Umbilical cord (tissue), 1 donor: ENCODE measurements at regions not wholly inside any gene's neighbourhood (a gene's known extent, or its start where the extent isn't known, plus 50 kb on each side); places are given as distances from the start of the nearest gene placed in this dataset.
A peak's percentile ranks its signal among the peaks of the same experiment; 100 is the strongest.
"Not testable (repeated sequence)": the region's sequence is repeated elsewhere in the genome, so short reads cannot be mapped to it uniquely, and the experiment has no call there.

ENCODE experiments used
- DNase-seq: peaks from one replicate; pipeline ENCODE4 v3.0.0-alpha.2; 2015; ENCODE audit warnings: low spot score

DNA sequence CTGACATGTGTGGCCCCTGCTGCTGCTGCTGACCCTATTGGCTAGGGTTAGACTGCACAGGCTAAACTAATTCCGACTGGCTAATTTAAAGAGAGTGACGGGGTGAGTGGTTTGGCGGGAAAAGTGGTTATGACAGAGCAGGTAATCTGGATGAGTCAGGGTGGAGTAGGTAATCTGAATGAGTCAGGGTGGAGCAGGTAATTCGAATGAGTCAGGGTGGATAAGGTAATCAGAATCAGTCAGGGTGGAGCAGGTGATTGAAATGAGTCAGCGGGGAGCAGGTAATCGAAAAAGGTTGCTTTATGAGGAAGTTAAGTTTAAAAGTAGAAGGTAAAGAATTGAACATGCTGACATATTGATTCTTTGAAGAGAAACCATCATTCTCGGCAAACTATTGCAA lies 683.3 kb downstream of the REEP3 start:
- not testable (repeated sequence) for DNase-seq

DNA sequence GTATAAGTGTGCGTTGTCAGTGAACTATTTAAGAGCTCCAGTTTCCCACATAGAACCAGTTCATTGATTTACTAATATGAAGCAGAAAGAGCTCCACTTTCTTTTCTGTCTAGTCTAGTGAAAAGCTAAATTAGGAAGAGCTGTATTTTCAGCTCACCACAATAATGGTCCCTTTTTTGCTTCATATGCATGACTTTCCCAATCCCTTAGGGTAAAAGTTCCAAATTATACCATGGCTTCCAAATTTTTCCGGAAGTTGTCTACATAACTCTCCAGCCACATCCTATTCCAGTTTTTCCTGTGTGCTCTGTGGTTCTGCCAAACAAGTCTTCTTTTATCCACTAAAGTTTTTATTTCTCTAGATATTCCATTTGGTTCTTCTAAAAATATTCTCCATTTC lies 685.2 kb downstream of the REEP3 start:
- no peak for DNase-seq

DNA sequence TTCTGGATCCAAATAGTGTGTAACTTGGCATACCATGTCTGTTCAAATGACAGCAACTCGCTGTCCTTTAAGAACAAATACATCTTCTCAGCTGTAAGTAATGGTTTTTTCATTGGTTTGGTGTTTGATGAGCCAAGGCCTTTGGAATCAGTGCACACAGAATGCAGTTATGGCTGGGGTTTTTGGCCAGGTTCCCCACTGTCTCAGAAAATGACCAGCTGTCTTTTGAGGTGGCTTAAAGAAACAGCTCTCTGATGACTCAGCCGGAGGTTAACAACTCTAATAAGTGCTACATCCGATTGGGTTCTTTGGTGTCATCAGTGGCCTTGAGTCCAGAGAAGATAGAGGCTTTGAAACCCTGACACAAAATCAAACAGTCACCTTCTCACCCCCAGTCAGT lies 688.4 kb downstream of the REEP3 start:
- DNase-seq = no peak

DNA sequence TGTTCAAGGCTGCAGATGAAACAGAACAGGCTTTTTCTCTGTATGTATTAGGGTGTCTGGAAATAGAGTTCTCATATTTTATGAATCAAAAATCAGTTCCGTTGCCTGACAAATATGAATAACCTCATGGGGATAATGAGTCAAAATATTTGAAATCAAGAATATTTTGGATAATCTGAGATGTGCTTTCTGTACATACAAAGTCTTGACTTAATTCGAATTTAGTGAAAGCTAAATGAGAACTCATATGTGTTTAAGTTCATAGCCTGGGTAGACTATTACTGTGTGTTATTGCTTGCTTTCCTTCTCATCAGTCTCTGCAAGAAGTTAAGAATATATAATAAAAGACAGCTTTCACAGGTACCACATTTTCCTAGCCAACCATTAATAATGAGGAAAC lies 689.0 kb downstream of the REEP3 start:
- no peak for DNase-seq

DNA sequence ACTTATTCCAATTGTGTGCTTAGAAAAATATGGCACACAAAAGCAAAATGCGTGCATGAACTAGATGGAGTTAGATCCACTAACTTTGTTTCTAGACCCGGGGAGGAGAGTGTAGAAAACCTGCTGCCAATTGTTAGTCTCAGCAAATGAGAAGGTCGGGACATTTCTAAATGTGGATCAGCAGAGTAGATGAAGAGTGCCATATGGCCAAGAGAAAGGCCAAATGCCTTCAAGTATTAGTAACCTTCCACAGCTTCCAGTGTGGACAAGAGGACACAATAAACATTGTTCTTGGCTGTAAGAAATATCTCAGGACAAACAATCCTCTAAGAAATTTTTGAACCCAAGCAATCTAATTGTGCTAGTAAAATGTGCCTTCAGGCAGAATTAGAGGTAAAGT lies 690.3 kb downstream of the REEP3 start:
- no peak for DNase-seq

DNA sequence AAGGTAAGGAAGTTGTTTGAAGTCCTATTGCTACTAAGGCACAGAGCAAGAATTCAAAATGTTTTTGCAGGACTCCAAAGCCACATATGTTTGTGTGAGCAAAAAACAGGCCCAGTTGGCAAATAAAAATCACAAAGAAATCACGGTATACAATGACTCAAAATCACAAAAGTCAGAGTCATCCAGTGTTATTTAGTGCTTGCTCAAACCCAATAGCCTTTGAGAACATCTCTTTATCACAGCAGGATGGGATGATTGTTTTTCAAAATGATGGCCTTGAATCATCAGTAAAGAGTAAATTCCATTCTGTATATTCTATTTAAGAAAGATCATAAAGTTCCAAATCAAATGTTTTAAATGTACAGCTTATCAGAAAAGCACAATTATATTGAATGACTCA lies 693.9 kb downstream of the REEP3 start:
- no peak for DNase-seq

DNA sequence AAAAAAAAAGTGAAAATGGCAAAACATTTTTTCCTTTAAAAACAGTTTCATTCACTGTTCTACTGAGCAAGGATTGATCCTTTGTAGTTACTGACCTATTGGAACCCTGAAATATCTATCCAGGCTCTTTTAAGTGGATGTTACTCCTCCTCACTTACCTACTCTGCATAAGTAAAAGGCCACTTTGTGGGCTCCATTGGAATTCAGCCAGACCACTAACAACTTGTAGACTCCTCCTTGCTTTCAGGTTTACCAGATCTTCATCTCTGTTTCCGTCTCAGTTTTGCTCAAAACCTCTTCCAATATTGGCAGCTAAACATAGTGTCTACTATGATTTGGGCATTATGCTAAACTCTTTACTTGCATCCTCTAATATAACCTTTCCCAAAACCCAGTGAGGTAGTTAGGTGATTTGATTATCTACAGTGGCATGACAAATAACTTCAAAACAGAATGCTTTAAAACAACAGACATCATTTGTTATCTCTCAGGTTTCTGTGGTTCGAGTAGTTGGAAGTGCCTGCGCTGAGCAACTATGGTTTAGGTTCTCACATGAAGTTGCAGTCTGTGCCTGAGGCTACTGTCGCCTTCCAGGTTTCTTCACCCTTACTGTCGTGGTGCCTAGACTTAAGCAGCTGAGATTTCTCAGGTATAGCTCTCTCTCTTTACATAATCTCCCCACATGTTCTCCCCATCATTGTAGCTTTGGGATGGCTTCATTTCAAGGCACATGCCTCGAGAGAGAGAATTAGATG lies 698.2 kb downstream of the REEP3 start:
- DNase-seq = no peak

DNA sequence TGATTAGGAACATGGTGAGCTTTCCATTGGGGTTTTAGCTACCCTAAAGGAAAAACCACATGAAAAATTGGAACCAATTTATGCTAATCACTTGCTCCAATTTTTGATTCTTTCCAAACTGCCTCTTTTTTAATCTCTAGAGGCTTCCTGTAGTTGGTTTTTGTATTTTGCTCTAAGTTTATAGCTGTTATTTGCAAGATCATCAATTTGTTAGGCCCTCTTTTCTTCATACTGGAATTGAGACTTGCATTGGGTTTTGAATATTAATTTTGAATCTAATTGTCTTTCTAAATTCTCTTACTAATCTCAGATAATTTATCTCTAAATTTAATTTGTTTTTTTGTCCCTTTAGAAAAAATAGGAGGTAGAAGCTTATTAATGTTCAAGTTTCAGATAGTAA lies 713.3 kb downstream of the REEP3 start:
- no peak for DNase-seq

DNA sequence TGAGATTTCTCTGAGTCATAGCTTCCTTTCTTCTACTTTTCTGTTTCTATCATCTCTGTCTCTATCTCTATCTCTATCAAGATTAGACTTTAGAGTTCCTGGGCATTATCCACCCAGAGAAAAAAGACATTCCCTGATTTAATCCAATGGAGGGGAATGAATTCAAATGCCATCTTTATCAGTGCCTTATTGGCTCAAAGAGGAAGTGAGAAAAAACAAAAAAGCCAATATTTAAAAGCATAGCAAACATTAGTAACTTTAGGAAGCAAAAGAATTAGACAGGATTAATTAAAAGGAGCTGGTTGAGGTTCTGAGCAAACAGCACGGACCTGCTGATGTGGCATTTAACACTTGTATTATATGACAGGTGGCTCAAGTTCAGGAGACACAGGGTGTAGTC lies 736.5 kb downstream of the REEP3 start:
- no peak for DNase-seq

DNA sequence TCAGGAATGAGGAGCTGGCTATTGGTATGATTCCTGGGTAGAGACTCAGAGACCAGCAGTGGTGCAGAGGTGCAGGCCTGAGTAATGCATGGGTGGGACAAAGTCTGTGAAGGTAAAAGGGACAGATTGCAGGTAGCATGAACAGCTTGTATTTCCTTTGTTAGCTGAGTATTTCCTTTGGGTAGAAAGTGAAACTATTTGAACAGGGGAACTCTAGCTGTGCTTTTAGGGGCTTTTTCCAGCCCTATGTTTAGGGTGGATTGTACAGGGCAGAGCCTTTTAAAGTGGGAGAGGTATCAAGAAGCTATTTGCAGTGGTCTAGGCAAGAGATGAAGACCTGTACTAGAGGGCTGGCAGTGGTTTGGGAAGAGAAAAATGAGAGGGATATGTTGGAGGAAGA lies 739.9 kb downstream of the REEP3 start:
- DNase-seq = no peak

DNA sequence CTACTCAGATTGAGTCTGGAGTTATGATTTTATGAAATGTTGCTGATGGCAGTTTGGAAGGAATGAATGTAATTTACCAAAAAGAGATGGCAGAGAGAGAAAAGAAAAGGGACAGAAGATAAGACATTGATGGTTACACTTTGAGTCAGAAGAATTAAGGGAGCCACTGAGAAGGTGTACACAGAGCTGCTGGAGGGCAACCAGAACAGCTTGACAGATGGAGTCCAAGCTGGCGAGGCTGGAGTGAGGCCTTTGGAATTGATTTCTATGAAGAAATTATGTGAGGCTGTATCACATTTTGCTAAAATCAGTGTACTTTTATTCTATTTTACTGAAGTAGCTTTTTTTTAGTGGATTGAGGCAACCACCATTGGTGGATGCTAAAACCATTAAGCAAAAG lies 740.5 kb downstream of the REEP3 start:
- no peak for DNase-seq

DNA sequence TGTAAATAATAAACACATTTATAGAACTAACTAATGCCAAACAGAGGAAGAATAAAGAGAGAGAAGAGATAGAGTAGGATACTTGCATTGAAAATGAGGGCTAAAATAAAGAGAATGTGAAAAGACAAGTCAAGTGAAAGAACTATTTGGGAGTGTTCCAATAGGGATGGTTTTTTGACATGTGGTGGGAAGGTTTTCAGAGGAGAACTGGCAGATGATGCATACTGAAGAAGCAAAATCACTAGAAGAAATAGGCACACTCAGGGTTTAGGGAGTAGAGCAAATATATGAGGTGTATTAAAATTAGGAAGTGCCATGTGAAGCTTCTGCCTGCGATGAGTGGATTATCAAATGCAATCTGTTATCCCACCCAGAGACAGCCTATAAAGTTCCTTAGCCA lies 744.8 kb downstream of the REEP3 start:
- DNase-seq = no peak

DNA sequence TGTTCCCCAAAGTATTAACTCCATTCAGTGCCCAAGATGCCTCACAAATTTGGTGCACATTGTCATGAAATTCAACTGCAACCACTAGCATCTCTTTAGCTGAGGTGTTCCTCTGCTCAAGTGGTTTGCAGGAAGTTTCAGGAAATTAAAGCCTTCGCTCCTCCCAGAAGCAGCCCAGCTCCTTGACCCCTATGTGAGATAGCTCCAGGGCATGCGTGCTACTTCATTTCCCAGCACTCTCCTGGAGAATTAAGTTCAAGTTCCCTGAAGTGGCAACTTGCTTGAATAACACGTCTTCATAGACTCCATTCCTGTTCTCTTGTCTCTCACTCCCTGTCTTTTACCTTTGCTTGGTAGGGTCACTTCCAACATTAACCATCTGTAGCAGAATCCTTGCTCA lies 750.3 kb downstream of the REEP3 start:
- no peak for DNase-seq

DNA sequence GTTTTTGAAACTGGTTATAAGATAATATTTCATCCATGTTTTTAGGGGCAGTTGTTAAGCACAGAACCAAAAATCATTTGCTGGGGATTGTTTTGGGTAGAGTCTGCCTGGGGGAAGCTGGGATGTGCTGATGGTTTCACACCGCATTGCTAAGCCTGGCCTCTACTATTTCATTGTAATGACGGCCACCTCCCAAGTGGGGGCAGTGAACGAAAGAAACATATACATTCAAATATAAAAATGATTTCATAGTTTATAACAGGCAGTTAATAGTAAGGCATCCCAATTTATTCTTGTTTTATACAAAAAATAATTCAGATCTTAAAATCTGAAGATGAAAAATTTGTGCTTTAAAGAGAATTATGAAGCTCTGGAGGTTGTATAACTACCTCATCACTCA lies 750.8 kb downstream of the REEP3 start:
- DNase-seq = no peak

DNA sequence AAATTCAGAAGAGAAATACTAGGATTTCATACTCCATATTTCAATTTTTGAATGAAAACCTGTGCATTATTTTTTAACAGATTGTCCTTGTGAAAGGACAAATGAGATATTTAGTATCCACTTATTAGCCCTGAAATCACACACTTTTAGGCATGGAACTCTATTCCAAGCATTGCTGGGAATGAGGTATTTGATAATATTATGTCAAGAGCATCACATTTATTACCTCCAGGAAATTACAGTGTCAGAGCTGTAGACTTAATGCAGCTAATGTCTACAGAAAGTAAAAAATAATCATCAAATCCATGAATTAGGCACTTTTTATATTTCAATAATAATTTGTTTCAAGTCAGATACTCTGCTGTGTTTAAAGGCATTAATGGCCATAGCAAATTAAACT lies 753.8 kb downstream of the REEP3 start:
- DNase-seq = no peak

DNA sequence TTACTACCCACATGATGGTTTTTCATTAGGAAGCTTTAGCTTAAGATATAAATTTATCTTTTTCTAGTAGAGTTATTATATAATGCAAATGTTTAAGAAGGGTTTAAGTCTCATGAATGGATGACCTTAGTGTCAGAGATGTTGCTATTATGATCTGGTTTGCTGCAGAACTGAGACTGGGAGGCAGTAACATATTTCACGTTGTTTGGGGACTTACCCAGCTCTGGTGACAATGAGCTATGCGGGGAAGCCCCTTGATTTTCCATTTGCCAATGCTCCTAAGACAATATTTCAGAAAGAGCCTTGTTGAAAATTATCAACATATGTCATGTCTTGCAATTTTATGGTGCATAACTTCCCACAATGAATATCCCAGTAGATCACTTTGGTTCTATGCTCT lies 754.6 kb downstream of the REEP3 start:
- no peak for DNase-seq

DNA sequence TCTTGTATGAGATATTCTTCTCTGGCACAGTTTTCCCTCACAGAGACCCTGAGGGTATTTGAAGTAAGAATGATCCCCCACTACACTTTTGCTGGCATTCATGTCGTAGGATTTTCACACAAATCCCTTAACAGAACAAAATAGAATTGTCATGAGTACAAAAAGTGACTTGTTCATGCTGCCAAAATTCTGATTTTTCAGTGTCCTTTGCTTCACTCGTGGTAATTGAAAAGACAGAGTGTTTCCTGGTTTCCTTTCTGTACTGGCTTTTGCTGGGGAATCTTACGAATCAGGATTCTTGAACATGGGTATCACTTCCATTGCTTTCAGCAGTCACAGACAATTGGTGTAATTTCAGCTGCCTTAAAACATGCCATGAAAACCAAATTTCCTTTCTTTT lies 756.3 kb downstream of the REEP3 start:
- no peak for DNase-seq

DNA sequence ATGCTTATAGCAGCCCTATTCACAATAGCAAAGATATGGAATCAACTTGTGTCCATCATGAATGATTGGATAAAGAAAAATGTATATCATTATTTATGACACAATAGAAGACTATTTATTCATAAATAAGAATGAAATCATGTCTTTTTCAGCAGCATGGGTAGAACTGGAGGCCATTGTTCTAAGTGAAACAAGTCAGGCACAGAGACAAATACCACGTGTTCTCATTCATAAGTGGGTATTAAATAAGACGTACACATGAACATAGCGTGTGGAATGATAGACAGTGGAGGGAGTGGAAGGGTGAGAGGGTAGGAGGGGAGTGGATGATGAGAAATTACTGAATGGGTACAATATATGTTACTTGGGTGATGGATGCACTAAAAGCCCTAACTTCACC lies 762.4 kb downstream of the REEP3 start:
- DNase-seq = no peak

DNA sequence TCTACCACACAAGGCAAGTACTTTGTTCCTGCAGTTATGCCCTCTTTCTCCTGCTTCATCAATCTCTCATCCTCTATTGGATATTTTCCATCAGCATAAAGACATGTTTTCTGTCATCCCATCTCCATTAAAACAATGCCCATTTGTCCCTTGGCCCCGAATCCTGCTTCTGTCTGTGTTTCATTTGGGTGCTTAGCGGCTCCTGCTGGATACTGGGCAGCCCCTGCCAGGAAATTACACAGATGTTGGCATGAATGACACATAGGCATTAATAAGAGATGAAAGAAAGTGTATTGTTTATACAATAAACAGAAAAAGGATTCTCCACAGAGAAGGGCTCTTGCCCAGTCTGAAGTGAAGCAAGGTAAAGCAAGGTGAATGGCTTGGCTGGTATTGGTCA lies 765.3 kb downstream of the REEP3 start:
- DNase-seq = no peak

DNA sequence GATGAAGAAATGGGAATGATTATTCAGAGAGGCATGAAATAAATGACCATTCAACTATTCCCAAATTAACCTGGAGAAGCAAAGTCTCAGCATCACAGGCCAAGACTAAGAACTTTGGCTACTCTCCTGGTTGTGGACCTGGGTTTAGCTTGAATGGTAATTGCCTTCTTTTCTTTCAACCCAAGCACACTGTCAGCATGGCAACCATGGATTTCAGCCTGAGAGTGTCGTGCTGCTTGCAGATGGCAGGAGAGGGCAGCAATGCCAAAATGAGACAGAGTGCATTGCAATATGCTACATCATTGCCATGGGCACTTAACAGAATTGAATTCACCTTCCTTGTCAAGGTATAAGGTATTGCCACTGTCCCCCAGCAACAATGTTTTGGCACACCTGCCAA lies 767.2 kb downstream of the REEP3 start:
- no peak for DNase-seq

DNA sequence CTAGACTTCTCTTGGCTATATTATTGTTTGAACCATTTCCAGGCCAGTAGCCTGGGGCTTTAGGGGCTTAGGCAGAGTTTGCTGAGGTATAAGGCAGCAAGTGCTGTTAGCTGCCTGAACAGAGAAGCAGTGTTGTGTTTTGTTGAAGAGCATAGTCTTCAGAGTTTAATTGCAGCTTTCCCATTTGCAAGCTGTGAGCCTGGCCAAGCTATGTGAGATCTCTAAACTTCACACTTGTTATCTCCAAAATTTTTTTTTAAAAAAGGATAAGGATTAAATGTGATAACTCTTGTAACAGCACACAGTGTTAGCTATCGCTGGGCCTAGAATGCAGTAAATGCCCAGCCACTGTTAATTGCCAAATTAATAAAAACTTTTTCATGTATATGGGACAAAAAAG lies 782.4 kb downstream of the REEP3 start:
- DNase-seq = no peak

DNA sequence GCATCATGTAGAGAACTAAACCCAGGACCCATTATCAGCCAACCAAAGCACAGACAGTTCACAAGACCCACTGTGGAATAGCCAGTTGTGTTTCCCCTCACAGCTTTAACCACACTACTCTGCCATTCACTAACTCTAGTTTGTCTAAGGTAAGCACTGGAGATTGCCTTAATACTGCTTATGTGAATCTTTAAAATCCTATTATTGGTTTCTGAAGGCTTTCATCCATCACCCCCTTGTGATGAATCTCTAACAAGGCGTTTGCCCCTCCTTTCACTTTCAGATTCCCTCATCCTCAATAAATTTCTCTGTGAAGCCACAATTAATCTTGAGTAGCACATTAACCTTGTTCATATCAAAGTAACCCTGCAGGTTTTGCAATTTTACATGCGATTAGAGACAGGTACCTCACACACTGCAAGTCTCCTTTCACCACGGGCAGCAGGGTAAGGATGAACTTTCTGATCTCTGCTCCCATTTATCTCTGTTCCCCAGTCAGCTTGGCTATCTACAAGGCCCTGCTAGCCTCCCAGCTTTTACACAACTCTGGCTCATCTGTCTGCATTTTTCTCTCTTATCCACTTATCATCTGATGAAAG lies 785.6 kb downstream of the REEP3 start:
- no peak for DNase-seq

DNA sequence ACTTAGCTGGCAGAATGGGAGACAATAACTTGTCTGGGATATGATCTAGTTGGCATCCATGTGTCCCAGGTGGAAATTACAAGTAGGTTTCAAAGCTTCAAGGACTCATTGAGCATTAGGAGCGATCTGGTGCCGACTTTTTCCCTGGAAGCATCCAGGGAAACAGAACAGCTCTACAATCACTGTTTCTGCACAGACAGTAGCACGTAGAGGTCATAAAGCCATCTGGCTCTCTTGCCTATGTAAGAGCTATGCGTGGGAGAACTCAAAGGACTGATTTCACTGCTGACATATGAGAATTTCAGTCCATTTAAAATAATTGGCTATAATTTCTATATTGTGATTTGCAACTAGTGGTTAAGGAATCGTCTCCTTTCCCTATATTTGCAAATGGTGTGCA lies 791.7 kb downstream of the REEP3 start:
- peak; percentile 6 for DNase-seq

DNA sequence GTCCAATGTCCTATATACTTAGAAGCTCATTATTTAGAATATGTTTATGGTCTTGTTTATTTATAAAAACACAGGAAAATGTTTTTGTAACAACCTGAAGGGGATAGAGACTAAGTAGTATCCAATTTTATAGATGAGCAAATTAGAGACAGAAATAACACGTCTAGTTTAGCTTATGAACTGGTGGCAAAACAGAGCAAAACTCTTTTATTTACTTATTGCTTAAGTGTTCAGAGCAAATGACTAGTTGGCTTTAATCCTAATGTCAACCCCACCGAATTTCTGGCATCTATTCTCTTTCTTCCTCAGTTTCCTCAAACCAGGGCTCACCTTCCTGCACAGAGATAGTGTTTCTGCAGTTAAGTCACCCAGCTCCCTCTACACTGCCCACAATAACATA lies 792.8 kb downstream of the REEP3 start:
- DNase-seq = no peak
